Lower leg skin (tissue), 3 donors: ENCODE measurements at regions not wholly inside any gene's neighbourhood (a gene's known extent, or its start where the extent isn't known, plus 50 kb on each side); places are given as distances from the start of the nearest gene placed in this dataset.

Experiments used
- CTCF ChIP-seq, 3 donors: fragments of 450-650 bp; IDR thresholded peaks; one replicate each; pipeline ENCODE4 v1.5.1; 2016; ENCODE audit warnings: antibody characterized with exemption in 3 of 3, mild to moderate bottlenecking in 3 of 3, moderate library complexity in 2 of 3
- POLR2A ChIP-seq, 2 donors: fragments of 450-650 bp; IDR thresholded peaks; one replicate each; pipeline ENCODE4 v1.6.1; 2016 to 2017; ENCODE audit warnings: antibody characterized with exemption in 2 of 2, mild to moderate bottlenecking in 1 of 2, moderate library complexity in 1 of 2

GRCh38 chr9:107635101-107635802, 145.7 kb upstream of the KLF4 start:
- TF ChIP-seq CTCF (IDR thresholded peaks at IDR 0.05) (no peak), POLR2A (IDR thresholded peaks at IDR 0.05) (no peak)
